CD8-positive, alpha-beta memory T cell (primary cell): ENCODE measurements at regions not wholly inside any gene's neighbourhood (a gene's known extent, or its start where the extent isn't known, plus 50 kb on each side); places are given as distances from the start of the nearest gene placed in this dataset.

Experiments
- CTCF ChIA-PET: fragments of 350-600 bp; sonication (Branson Sonifier 250); formaldehyde crosslinking; loops from one replicate; lab custom pipeline; 2021; ENCODE audit warnings: antibody characterized with exemption; lab: Charles Lee
- POLR2A ChIA-PET: fragments of 350-600 bp; sonication (Branson Sonifier 250); formaldehyde crosslinking; loops from one replicate; lab custom pipeline; 2021; ENCODE audit warnings: antibody characterized with exemption; lab: Charles Lee
- DNase-seq, 5 donors: peaks; one replicate each; pipeline versions ENCODE4 v3.0.0 to v3.0.0-alpha.2; 2020 to 2022; ENCODE audit warnings: mixed read lengths in 1 of 5
- H3K27ac ChIP-seq: one replicate; pipeline ENCODE4 v1.7.0; 2013; ENCODE audit warnings: low read depth, mild to moderate bottlenecking, low read length, moderate library complexity
- H3K27me3 ChIP-seq: 2 replicates; pipeline ENCODE4 v1.7.0; 2013; ENCODE audit warnings: low read length, mild to moderate bottlenecking; ENCODE audit not compliant: insufficient read depth, poor library complexity, severe bottlenecking
- H3K36me3 ChIP-seq: 2 replicates; pipeline ENCODE4 v1.7.0; 2013; ENCODE audit warnings: mild to moderate bottlenecking, low read length, moderate library complexity; ENCODE audit not compliant: insufficient read depth
- H3K4me1 ChIP-seq: 2 replicates; pipeline ENCODE4 v1.7.0; 2013; ENCODE audit warnings: mild to moderate bottlenecking, low read length, moderate library complexity; ENCODE audit not compliant: insufficient read depth
- H3K4me3 ChIP-seq: 2 replicates; pipeline ENCODE4 v1.7.0; 2013; ENCODE audit warnings: mild to moderate bottlenecking, low read length
- H3K9me3 ChIP-seq: 2 replicates; pipeline ENCODE4 v1.7.0; 2013; ENCODE audit warnings: mild to moderate bottlenecking, low read length
- H3K27ac Mint-ChIP-seq, 8 donors: one replicate each; pipeline ENCODE4 v1.8.0; 2020 to 2021; ENCODE audit warnings: mixed read lengths in 8 of 8, mild to moderate bottlenecking in 6 of 8, inconsistent platforms in 3 of 8, moderate library complexity in 3 of 8
- H3K27me3 Mint-ChIP-seq, 2 donors: one replicate each; pipeline ENCODE4 v1.8.0; 2020 to 2021; ENCODE audit warnings: mixed read lengths in 2 of 2, mild to moderate bottlenecking in 1 of 2, moderate library complexity in 1 of 2
- H3K36me3 Mint-ChIP-seq, 3 donors: one replicate each; pipeline ENCODE4 v1.8.0; 2020 to 2021; ENCODE audit warnings: mixed read lengths in 3 of 3, inconsistent platforms in 1 of 3, mild to moderate bottlenecking in 1 of 3
- H3K4me1 Mint-ChIP-seq, 3 donors: one replicate each; pipeline ENCODE4 v1.8.0; 2020 to 2021; ENCODE audit warnings: mixed read lengths in 3 of 3, inconsistent platforms in 1 of 3, mild to moderate bottlenecking in 1 of 3
- H3K4me3 Mint-ChIP-seq, 7 donors: one replicate each; pipeline ENCODE4 v1.8.0; 2020 to 2021; ENCODE audit warnings: mixed read lengths in 7 of 7, mild to moderate bottlenecking in 6 of 7, moderate library complexity in 4 of 7, inconsistent platforms in 2 of 7
- H3K9me3 Mint-ChIP-seq, 5 donors: one replicate each; pipeline ENCODE4 v1.8.0; 2020 to 2022; ENCODE audit warnings: mixed read lengths in 5 of 5, mild to moderate bottlenecking in 3 of 5, moderate library complexity in 2 of 5, inconsistent platforms in 1 of 5

GRCh38 chr20:63067721-63068560 lies 61.2 kb upstream of the BHLHE23 start:
- peaks cover 31 to 49% of the 10 kb centered on the region in 2 donors for H3K27me3 Mint-ChIP-seq
- Histone ChIP-seq H3K4me1 (no peaks in the 10 kb centered on the region), H3K9me3 (no peaks in the 10 kb centered on the region), H3K27ac (no peak overlapping the region), H3K27me3 (peaks cover 9% of the 10 kb centered on the region), H3K4me3 (no peak overlapping the region), H3K36me3 (no peaks in the 10 kb centered on the region)
- no peaks in the 10 kb centered on the region for H3K36me3 Mint-ChIP-seq
- ChIA-PET CTCF (no interaction called here), POLR2A (no interaction called here)
- H3K9me3 Mint-ChIP-seq, result peaks cover 0 to 2% (median 0%) of the 10 kb centered on the region in 5 donors
- H3K4me3 Mint-ChIP-seq, result no peak overlapping the region
- H3K4me1 Mint-ChIP-seq, result peaks cover 3 to 6% (median 3%) of the 10 kb centered on the region in 3 donors
- DNase-seq, result peak in 1 of 5 donors; percentile 39
- H3K27ac Mint-ChIP-seq, result no peak overlapping the region

- H3K4me1 ChIP-seq, result no peaks in the 10 kb centered on the region
- POLR2A ChIA-PET, result no interaction called here
- H3K9me3 ChIP-seq, result no peaks in the 10 kb centered on the region
- no peak overlapping the region for H3K4me3 ChIP-seq
- Mint-ChIP-seq H3K27ac (no peak overlapping the region), H3K4me1 (peaks cover 0 to 3% (median 3%) of the 10 kb centered on the region in 3 donors), H3K27me3 (peaks cover 29 to 49% of the 10 kb centered on the region in 2 donors), H3K9me3 (no peaks in the 10 kb centered on the region), H3K36me3 (no peaks in the 10 kb centered on the region), H3K4me3 (no peak overlapping the region)
- no peaks in the 10 kb centered on the region for H3K36me3 ChIP-seq
- CTCF ChIA-PET, result no interaction called here
- H3K27ac ChIP-seq, result no peak overlapping the region
- peaks cover 9% of the 10 kb centered on the region for H3K27me3 ChIP-seq
- DNase-seq, result peak in 1 of 5 donors; percentile 11
These were observed 60.5 kb upstream of the BHLHE23 start for GRCh38 chr20:63067266-63067635.

- CTCF ChIA-PET, result no interaction called here
These were observed 59.9 kb upstream of the BHLHE23 start for GRCh38 chr20:63066506-63067265.

GRCh38 chr20:63065911-63066310 lies 59.1 kb upstream of the BHLHE23 start:
- Histone ChIP-seq H3K36me3 (no peaks in the 10 kb centered on the region), H3K9me3 (no peaks in the 10 kb centered on the region), H3K27me3 (peaks cover 6% of the 10 kb centered on the region), H3K27ac (no peak overlapping the region), H3K4me3 (no peak overlapping the region), H3K4me1 (no peaks in the 10 kb centered on the region)
- Mint-ChIP-seq H3K27me3 (peaks cover 21 to 48% of the 10 kb centered on the region in 2 donors), H3K9me3 (no peaks in the 10 kb centered on the region), H3K36me3 (peaks cover 0 to 3% (median 0%) of the 10 kb centered on the region in 3 donors), H3K4me3 (no peak overlapping the region), H3K27ac (peak overlapping the region in 1 of 8 donors; percentile 4), H3K4me1 (peaks cover 0 to 3% (median 2%) of the 10 kb centered on the region in 3 donors)
- POLR2A ChIA-PET, result no interaction called here
- CTCF ChIA-PET, result no interaction called here
- peak in 1 of 5 donors; percentile 27 for DNase-seq

More at GRCh38 chr20:63066506-63067265, 59.9 kb upstream of the BHLHE23 start:
- no peak overlapping the region for H3K27ac ChIP-seq
- Mint-ChIP-seq H3K4me1 (peaks cover 0 to 3% (median 3%) of the 10 kb centered on the region in 3 donors), H3K9me3 (no peaks in the 10 kb centered on the region), H3K4me3 (no peak overlapping the region), H3K36me3 (no peaks in the 10 kb centered on the region), H3K27ac (no peak overlapping the region), H3K27me3 (peaks cover 28 to 49% of the 10 kb centered on the region in 2 donors)
- H3K4me3 ChIP-seq, result no peak overlapping the region
- H3K4me1 ChIP-seq, result no peaks in the 10 kb centered on the region
- no peaks in the 10 kb centered on the region for H3K9me3 ChIP-seq
- H3K27me3 ChIP-seq, result peaks cover 9% of the 10 kb centered on the region
- POLR2A ChIA-PET, result no interaction called here
- peak in 1 of 5 donors; percentile 25 for DNase-seq
- H3K36me3 ChIP-seq, result no peaks in the 10 kb centered on the region

- ChIA-PET CTCF (no interaction called here), POLR2A (no interaction called here)
- no peaks in the 10 kb centered on the region for H3K9me3 ChIP-seq
- Mint-ChIP-seq H3K36me3 (peaks cover 0 to 3% (median 0%) of the 10 kb centered on the region in 3 donors), H3K27me3 (peaks cover 15 to 40% of the 10 kb centered on the region in 2 donors), H3K9me3 (no peaks in the 10 kb centered on the region), H3K4me1 (no peaks in the 10 kb centered on the region), H3K4me3 (no peak overlapping the region), H3K27ac (no peak overlapping the region)
- H3K4me3 ChIP-seq, result no peak overlapping the region
- H3K36me3 ChIP-seq, result no peaks in the 10 kb centered on the region
- no peak overlapping the region for H3K27ac ChIP-seq
- no peaks in the 10 kb centered on the region for H3K4me1 ChIP-seq
- H3K27me3 ChIP-seq, result peaks cover 7% of the 10 kb centered on the region
- DNase-seq, result peak in 1 of 5 donors; percentile 37
These were observed 58.3 kb upstream of the BHLHE23 start for GRCh38 chr20:63064745-63065711.

- DNase-seq, result no peak
- Mint-ChIP-seq H3K9me3 (no peaks in the 10 kb centered on the region), H3K4me1 (no peaks in the 10 kb centered on the region), H3K4me3 (no peak overlapping the region), H3K27me3 (peaks cover 12 to 39% of the 10 kb centered on the region in 2 donors), H3K27ac (no peak overlapping the region), H3K36me3 (peaks cover 0 to 3% (median 0%) of the 10 kb centered on the region in 3 donors)
- ChIA-PET CTCF (no interaction called here), POLR2A (no interaction called here)
- peaks cover 7% of the 10 kb centered on the region for H3K27me3 ChIP-seq
- no peak overlapping the region for H3K27ac ChIP-seq
- no peaks in the 10 kb centered on the region for H3K4me1 ChIP-seq
- H3K4me3 ChIP-seq, result no peak overlapping the region
- H3K36me3 ChIP-seq, result no peaks in the 10 kb centered on the region
- H3K9me3 ChIP-seq, result no peaks in the 10 kb centered on the region
These were observed 57.5 kb upstream of the BHLHE23 start for GRCh38 chr20:63064310-63064709.

- H3K27me3 Mint-ChIP-seq, result peaks cover 10 to 35% of the 10 kb centered on the region in 2 donors
- no peaks in the 10 kb centered on the region for H3K9me3 Mint-ChIP-seq
- no peak overlapping the region for H3K4me3 Mint-ChIP-seq
- peaks cover 0 to 3% (median 0%) of the 10 kb centered on the region in 3 donors for H3K36me3 Mint-ChIP-seq
- DNase-seq, result no peak
- H3K27ac ChIP-seq, result no peak overlapping the region
- H3K36me3 ChIP-seq, result no peaks in the 10 kb centered on the region
- H3K4me1 ChIP-seq, result no peaks in the 10 kb centered on the region
- H3K27ac Mint-ChIP-seq, result no peak overlapping the region
- peaks cover 7% of the 10 kb centered on the region for H3K27me3 ChIP-seq
- ChIA-PET CTCF (no interaction called here), POLR2A (no interaction called here)
- H3K4me3 ChIP-seq, result no peak overlapping the region
- H3K9me3 ChIP-seq, result no peaks in the 10 kb centered on the region
- no peaks in the 10 kb centered on the region for H3K4me1 Mint-ChIP-seq
These were observed 55.7 kb upstream of the BHLHE23 start for GRCh38 chr20:63062188-63063140.
